ENCODE measurements at regions not wholly inside any gene's neighbourhood (a gene's known extent, or its start where the extent isn't known, plus 50 kb on each side); places are given as distances from the start of the nearest gene placed in this dataset.

- TF ChIP-seq, protein P1, sequence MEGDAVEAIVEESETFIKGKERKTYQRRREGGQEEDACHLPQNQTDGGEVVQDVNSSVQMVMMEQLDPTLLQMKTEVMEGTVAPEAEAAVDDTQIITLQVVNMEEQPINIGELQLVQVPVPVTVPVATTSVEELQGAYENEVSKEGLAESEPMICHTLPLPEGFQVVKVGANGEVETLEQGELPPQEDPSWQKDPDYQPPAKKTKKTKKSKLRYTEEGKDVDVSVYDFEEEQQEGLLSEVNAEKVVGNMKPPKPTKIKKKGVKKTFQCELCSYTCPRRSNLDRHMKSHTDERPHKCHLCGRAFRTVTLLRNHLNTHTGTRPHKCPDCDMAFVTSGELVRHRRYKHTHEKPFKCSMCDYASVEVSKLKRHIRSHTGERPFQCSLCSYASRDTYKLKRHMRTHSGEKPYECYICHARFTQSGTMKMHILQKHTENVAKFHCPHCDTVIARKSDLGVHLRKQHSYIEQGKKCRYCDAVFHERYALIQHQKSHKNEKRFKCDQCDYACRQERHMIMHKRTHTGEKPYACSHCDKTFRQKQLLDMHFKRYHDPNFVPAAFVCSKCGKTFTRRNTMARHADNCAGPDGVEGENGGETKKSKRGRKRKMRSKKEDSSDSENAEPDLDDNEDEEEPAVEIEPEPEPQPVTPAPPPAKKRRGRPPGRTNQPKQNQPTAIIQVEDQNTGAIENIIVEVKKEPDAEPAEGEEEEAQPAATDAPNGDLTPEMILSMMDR (IDR thresholded peaks at IDR 0.05; ENCODE audit: low read depth, low read length, missing control alignments), result no peak
- no peak overlapping the region for H3K4me3 ChIP-seq (replicated peaks; ENCODE audit: low read depth, low read length)
- no peak for DNase-seq (ENCODE audit: extremely low read depth, low read depth)
Measured at GRCh38 chr5:107296572-107296971, 374.2 kb downstream of the EFNA5 start.

- TF ChIP-seq, protein P1 (IDR thresholded peaks at IDR 0.05; ENCODE audit: low read depth, low read length, missing control alignments), result no peak
- no peak overlapping the region for H3K4me3 ChIP-seq (replicated peaks; ENCODE audit: low read depth, low read length)
- no peak for DNase-seq (ENCODE audit: extremely low read depth, low read depth)
Measured at GRCh38 chr5:107295914-107296313, 374.8 kb downstream of the EFNA5 start.

- TF ChIP-seq, protein P1 (IDR thresholded peaks at IDR 0.05; ENCODE audit: low read depth, low read length, missing control alignments), result no peak
- DNase-seq (ENCODE audit: extremely low read depth, low read depth), result no peak
Measured at GRCh38 chr5:107294669-107295068, 376.1 kb downstream of the EFNA5 start.

GRCh38 chr5:107294211-107294550 is 376.6 kb downstream of the EFNA5 start:
- H3K4me3 ChIP-seq (replicated peaks; ENCODE audit: low read depth, low read length), result no peak overlapping the region

More at GRCh38 chr5:107294669-107295068, 376.1 kb downstream of the EFNA5 start:
- no peak overlapping the region for H3K4me3 ChIP-seq (replicated peaks; ENCODE audit: low read depth, low read length)

GRCh38 chr5:107293541-107294210 is 377.1 kb downstream of the EFNA5 start:
- TF ChIP-seq, protein P1 (IDR thresholded peaks at IDR 0.05; ENCODE audit: low read depth, low read length, missing control alignments), result no peak
- no peak overlapping the region for H3K4me3 ChIP-seq (replicated peaks; ENCODE audit: low read depth, low read length)
- no peak for DNase-seq (ENCODE audit: extremely low read depth, low read depth)

More at GRCh38 chr5:107294211-107294550, 376.6 kb downstream of the EFNA5 start:
- TF ChIP-seq, protein P1 (IDR thresholded peaks at IDR 0.05; ENCODE audit: low read depth, low read length, missing control alignments), result no peak
- no peak for DNase-seq (ENCODE audit: extremely low read depth, low read depth)

DNA sequence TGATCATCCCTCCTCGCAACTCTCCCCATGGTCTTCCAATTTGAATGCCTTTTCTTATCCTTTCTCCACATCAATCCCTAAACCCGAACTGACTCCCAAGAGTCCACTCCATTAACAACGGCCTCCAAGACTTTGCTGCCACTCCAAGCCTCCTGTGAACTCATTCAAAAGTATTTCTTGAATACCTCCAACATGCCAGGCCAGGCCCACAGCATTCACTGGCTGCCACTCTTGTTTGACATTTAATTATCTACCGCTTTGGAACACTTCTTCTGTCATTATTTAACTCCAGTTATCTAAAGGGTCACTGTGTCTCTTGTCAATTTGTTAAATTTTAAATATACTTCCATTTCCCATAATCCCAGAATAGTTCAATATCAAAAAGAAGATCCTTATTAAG is 378.9 kb downstream of the EFNA5 start:
- DNase-seq (ENCODE audit: extremely low read depth, low read depth), result no peak
- TF ChIP-seq, protein P1 (IDR thresholded peaks at IDR 0.05; ENCODE audit: low read depth, low read length, missing control alignments), result no peak
- no peak overlapping the region for H3K4me3 ChIP-seq (replicated peaks; ENCODE audit: low read depth, low read length)

All from HFF-Myc (cell line).